HEK293 (cell line): ENCODE measurements at regions not wholly inside any gene's neighbourhood (a gene's known extent, or its start where the extent isn't known, plus 50 kb on each side); places are given as distances from the start of the nearest gene placed in this dataset.

ENCODE experiments used
- CTCF ChIA-PET: fragments of 350-600 bp; formaldehyde crosslinking; extraction: SDS; loops from one replicate; lab custom pipeline; 2021; ENCODE audit warnings: antibody characterized with exemption; lab: Yijun Ruan, JAX
- POLR2A ChIA-PET: fragments of 300-600 bp; formaldehyde crosslinking; extraction: SDS; loops from one replicate; lab custom pipeline; 2020; ENCODE audit warnings: antibody characterized with exemption, inconsistent platforms; lab: Yijun Ruan, JAX
- H3K27ac ChIP-seq: fragments of 200-500 bp; sonication (Bioruptor generic); 2 replicates; pipeline ENCODE4 v1.5.1; 2014; ENCODE audit warnings: low read depth, low read length, control low read depth, inconsistent platforms; ENCODE audit errors: extremely low read depth
- H3K36me3 ChIP-seq, 2 experiments: fragments of 200-500 bp in 1 of 2; sonication (Bioruptor generic) in 1 of 2; 1 replicate in 1 of 2; 2 replicates in 1 of 2; pipeline ENCODE4 v1.5.1; 2014 to 2017; ENCODE audit warnings: inconsistent platforms in 2 of 2, low read length in 2 of 2; ENCODE audit not compliant: control insufficient read depth in 2 of 2, insufficient read depth in 1 of 2
- H3K4me1 ChIP-seq: fragments of 200-500 bp; sonication (Bioruptor generic); 2 replicates; pipeline ENCODE4 v1.5.1; 2014; ENCODE audit warnings: mild to moderate bottlenecking, low read length, inconsistent platforms; ENCODE audit not compliant: control insufficient read depth, insufficient read depth
- H3K4me3 ChIP-seq: 2 replicates; pipeline ENCODE4 v1.5.1; 2011; ENCODE audit warnings: low read depth, mild to moderate bottlenecking, control low read depth, low read length, moderate library complexity
- H3K9me3 ChIP-seq: fragments of 200-500 bp; sonication (Bioruptor generic); 2 replicates; pipeline ENCODE4 v1.5.1; 2014; ENCODE audit warnings: low read depth, low read length, inconsistent platforms; ENCODE audit not compliant: control insufficient read depth, insufficient read depth
- EGR2 ChIP-seq: fragments of 450-650 bp; formaldehyde crosslinking; IDR thresholded peaks from 2 replicates; pipeline ENCODE4 v1.5.1; 2016; ENCODE audit warnings: low read depth, missing biosample characterization, missing genetic modification characterization
- HOXA7 ChIP-seq: sonication (generic); formaldehyde crosslinking; IDR thresholded peaks from 2 replicates; pipeline ENCODE4 v1.8.1; 2022; ENCODE audit warnings: missing genetic modification reagents, borderline replicate concordance
- SCRT2 ChIP-seq: fragments of 450-650 bp; formaldehyde crosslinking; IDR thresholded peaks from 2 replicates; pipeline ENCODE4 v1.5.1; 2016; ENCODE audit warnings: missing biosample characterization, missing genetic modification characterization
- SP3 ChIP-seq: fragments of 450-650 bp; formaldehyde crosslinking; IDR thresholded peaks from 2 replicates; pipeline ENCODE4 v1.5.1; 2016; ENCODE audit warnings: missing biosample characterization, missing genetic modification characterization
- ZBTB17 ChIP-seq: fragments of 450-650 bp; formaldehyde crosslinking; IDR thresholded peaks from 2 replicates; pipeline ENCODE4 v1.5.1; 2016; ENCODE audit warnings: missing biosample characterization, missing genetic modification characterization
- ZBTB20 ChIP-seq: fragments of 450-650 bp; formaldehyde crosslinking; IDR thresholded peaks from 2 replicates; pipeline ENCODE4 v1.5.1; 2016; ENCODE audit warnings: missing biosample characterization, missing genetic modification characterization
- ZNF121 ChIP-seq: fragments of 450-650 bp; formaldehyde crosslinking; IDR thresholded peaks from 2 replicates; pipeline ENCODE4 v1.5.1; 2016; ENCODE audit warnings: missing biosample characterization, missing genetic modification characterization
- ZNF184 ChIP-seq: fragments of 450-650 bp; IDR thresholded peaks from 2 replicates; pipeline ENCODE4 v1.5.1; 2018; ENCODE audit warnings: missing biosample characterization, mild to moderate bottlenecking, missing genetic modification characterization
- ZNF280D ChIP-seq: fragments of 450-650 bp; formaldehyde crosslinking; IDR thresholded peaks from 2 replicates; pipeline ENCODE4 v1.5.1; 2016; ENCODE audit warnings: missing biosample characterization, missing genetic modification characterization
- ZNF391 ChIP-seq: fragments of 450-650 bp; formaldehyde crosslinking; IDR thresholded peaks from 2 replicates; pipeline ENCODE4 v1.5.1; 2016; ENCODE audit warnings: low read depth, missing biosample characterization, missing genetic modification characterization, borderline replicate concordance
- ZNF518A ChIP-seq: fragments of 450-650 bp; formaldehyde crosslinking; conservative IDR thresholded peaks from 2 replicates; pipeline ENCODE4 v1.5.1; 2016; ENCODE audit warnings: low read depth, missing biosample characterization, missing genetic modification characterization
- ZNF623 ChIP-seq: fragments of 450-650 bp; formaldehyde crosslinking; IDR thresholded peaks from 2 replicates; pipeline ENCODE4 v1.5.1; 2016; ENCODE audit warnings: missing biosample characterization, missing genetic modification characterization
- ZNF747 ChIP-seq: fragments of 450-650 bp; formaldehyde crosslinking; IDR thresholded peaks from 2 replicates; pipeline ENCODE4 v1.5.1; 2016; ENCODE audit warnings: missing biosample characterization, missing genetic modification characterization
- ZXDB ChIP-seq: fragments of 450-650 bp; formaldehyde crosslinking; IDR thresholded peaks from 2 replicates; pipeline ENCODE4 v1.5.1; 2016; ENCODE audit warnings: missing biosample characterization, missing genetic modification characterization
- TF ChIP-seq, protein P1 (sequence below): fragments of 450-650 bp; formaldehyde crosslinking; IDR thresholded peaks from 2 replicates; pipeline ENCODE4 v1.5.1; 2016; ENCODE audit warnings: missing biosample characterization, missing genetic modification characterization

GRCh38 chr5:143676802-143677201, 135.2 kb upstream of the HMHB1 start:
- H3K4me3 ChIP-seq: no peak overlapping the region
- H3K27ac ChIP-seq: no peak overlapping the region
- no peaks in the 10 kb centered on the region for H3K36me3 ChIP-seq
- POLR2A ChIA-PET: no interaction called here
- H3K9me3 ChIP-seq: no peaks in the 10 kb centered on the region
- CTCF ChIA-PET: interaction anchor here (0.5 to 1.8 kb wide), 4 partner anchors 89 to 668 kb away, joined by 3 to 4 read pairs (median 3); no protein-coding TSS in a partner anchor
- TF ChIP-seq ZBTB17 (tag by site-specific recombination) (peak; percentile 72), SP3 (tag by site-specific recombination) (no peak)
- peaks cover 9% of the 10 kb centered on the region for H3K4me1 ChIP-seq

DNA sequence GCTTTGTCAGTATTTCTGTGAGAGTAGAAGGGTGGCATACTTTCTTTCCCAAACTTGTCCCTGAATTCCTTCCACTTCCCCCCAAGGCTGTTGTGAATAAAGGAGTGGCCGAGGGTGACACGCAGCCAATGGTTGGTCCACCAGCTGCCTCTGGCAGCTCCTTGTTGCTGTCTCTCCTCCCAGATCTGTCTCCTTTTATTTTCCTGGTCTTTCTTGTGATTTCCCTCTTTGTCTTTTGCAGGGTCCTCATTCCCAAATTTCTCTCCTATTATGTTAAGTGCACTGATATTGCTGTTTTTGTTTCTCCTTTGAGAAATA, 137.5 kb upstream of the HMHB1 start:
- CTCF ChIA-PET: interaction anchor here (0.6 to 1.4 kb wide), 2 partner anchors 11 to 158 kb away, joined by 3 read pairs; no protein-coding TSS in a partner anchor

GRCh38 chr5:143673676-143674468, 138.1 kb upstream of the HMHB1 start:
- H3K36me3 ChIP-seq: no peaks in the 10 kb centered on the region
- no peaks in the 10 kb centered on the region for H3K9me3 ChIP-seq
- CTCF ChIA-PET: interaction anchor here (0.6 to 1.4 kb wide), 2 partner anchors 12 to 159 kb away, joined by 3 read pairs; no protein-coding TSS in a partner anchor
- POLR2A ChIA-PET: interaction anchor here (0.6 kb wide), 1 partner anchor 1781 kb away, joined by 4 read pairs; no protein-coding TSS in a partner anchor
- TF ChIP-seq SCRT2 (tag by site-specific recombination): peak; percentile 41
- no peak for TF ChIP-seq ZNF623
- TF ChIP-seq ZBTB20 (tag by site-specific recombination): no peak
- TF ChIP-seq ZNF747 (tag by site-specific recombination): no peak
- TF ChIP-seq ZNF121 (tag by site-specific recombination): no peak
- no peak for TF ChIP-seq HOXA7 (CRISPR knock-in tag)
- no peak for TF ChIP-seq ZNF391
- H3K4me3 ChIP-seq: no peak overlapping the region
- no peaks in the 10 kb centered on the region for H3K4me1 ChIP-seq
- no peak overlapping the region for H3K27ac ChIP-seq

More for the DNA sequence above, 137.5 kb upstream of the HMHB1 start:
- Histone ChIP-seq H3K4me1 (no peaks in the 10 kb centered on the region), H3K9me3 (no peaks in the 10 kb centered on the region), H3K27ac (no peak overlapping the region), H3K36me3 (no peaks in the 10 kb centered on the region), H3K4me3 (no peak overlapping the region)
- POLR2A ChIA-PET: no interaction called here
- TF ChIP-seq, protein P1, sequence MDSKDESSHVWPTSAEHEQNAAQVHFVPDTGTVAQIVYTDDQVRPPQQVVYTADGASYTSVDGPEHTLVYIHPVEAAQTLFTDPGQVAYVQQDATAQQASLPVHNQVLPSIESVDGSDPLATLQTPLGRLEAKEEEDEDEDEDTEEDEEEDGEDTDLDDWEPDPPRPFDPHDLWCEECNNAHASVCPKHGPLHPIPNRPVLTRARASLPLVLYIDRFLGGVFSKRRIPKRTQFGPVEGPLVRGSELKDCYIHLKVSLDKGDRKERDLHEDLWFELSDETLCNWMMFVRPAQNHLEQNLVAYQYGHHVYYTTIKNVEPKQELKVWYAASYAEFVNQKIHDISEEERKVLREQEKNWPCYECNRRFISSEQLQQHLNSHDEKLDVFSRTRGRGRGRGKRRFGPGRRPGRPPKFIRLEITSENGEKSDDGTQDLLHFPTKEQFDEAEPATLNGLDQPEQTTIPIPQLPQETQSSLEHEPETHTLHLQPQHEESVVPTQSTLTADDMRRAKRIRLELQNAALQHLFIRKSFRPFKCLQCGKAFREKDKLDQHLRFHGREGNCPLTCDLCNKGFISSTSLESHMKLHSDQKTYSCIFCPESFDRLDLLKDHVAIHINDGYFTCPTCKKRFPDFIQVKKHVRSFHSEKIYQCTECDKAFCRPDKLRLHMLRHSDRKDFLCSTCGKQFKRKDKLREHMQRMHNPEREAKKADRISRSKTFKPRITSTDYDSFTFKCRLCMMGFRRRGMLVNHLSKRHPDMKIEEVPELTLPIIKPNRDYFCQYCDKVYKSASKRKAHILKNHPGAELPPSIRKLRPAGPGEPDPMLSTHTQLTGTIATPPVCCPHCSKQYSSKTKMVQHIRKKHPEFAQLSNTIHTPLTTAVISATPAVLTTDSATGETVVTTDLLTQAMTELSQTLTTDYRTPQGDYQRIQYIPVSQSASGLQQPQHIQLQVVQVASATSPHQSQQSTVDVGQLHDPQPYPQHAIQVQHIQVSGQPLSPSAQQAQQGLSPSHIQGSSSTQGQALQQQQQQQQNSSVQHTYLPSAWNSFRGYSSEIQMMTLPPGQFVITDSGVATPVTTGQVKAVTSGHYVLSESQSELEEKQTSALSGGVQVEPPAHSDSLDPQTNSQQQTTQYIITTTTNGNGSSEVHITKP (tag by site-specific recombination): 0 out of 2 replicates have a peak, but pooled peaks have one; percentile 29
- no peak for TF ChIP-seq ZNF184 (tag by site-specific recombination)

- no peaks in the 10 kb centered on the region for H3K36me3 ChIP-seq
- H3K4me3 ChIP-seq: no peak overlapping the region
- H3K9me3 ChIP-seq: no peaks in the 10 kb centered on the region
- POLR2A ChIA-PET: no interaction called here
- H3K27ac ChIP-seq: no peak overlapping the region
- CTCF ChIA-PET: no interaction called here
- no peaks in the 10 kb centered on the region for H3K4me1 ChIP-seq
- TF ChIP-seq ZNF280D (tag by site-specific recombination) (no peak), EGR2 (tag by site-specific recombination) (peak; percentile 71; the same call in 1 of the 2 replicates), ZNF518A (tag by site-specific recombination) (no peak), ZXDB (tag by site-specific recombination) (no peak)
Measured at GRCh38 chr5:143672806-143673205, 139.2 kb upstream of the HMHB1 start.
